ENCODE measurements at regions not wholly inside any gene's neighbourhood (a gene's known extent, or its start where the extent isn't known, plus 50 kb on each side); places are given as distances from the start of the nearest gene placed in this dataset.

GRCh38 chr10:59085054-59085453 is 91.4 kb upstream of the PHYHIPL start:
- TF ChIP-seq CTCF (IDR thresholded peaks at IDR 0.05) (no peak), EP300 (IDR thresholded peaks at IDR 0.05) (no peak), POLR2A (IDR thresholded peaks at IDR 0.05) (no peak)
